ENCODE measurements at regions not wholly inside any gene's neighbourhood (a gene's known extent, or its start where the extent isn't known, plus 50 kb on each side); places are given as distances from the start of the nearest gene placed in this dataset.

GRCh38 chr4:83709627-83710026 is 173.7 kb downstream of the GPAT3 start:
- H3K36me3 ChIP-seq (ENCODE audit: control insufficient read depth in 2 of 3, insufficient read depth in 3 of 3, low read length in 3 of 3), result no peaks in the 10 kb centered on the region
- no peak overlapping the region for H3K9ac ChIP-seq (ENCODE audit: low read length in 3 of 3)
- peaks cover 0 to 6% (median 4%) of the 10 kb centered on the region in 3 donors for H3K4me1 ChIP-seq (ENCODE audit: control insufficient read depth in 2 of 3, insufficient read depth in 2 of 3, low read depth in 1 of 3, low read length in 3 of 3)
- intact Hi-C loops (cut with DNase I), result no loop called here
- DNase-seq (peak in 2 of 5 donors; percentile 12 to 46), FAIRE-seq (no peak)
- TF ChIP-seq CTCF (IDR thresholded peaks at IDR 0.05; ENCODE audit: borderline replicate concordance, extremely low read depth, insufficient read depth), result no peak
- no peak overlapping the region for H3K4me3 ChIP-seq (ENCODE audit: low read length in 3 of 3)
- peaks cover 0 to 2% (median 0%) of the 10 kb centered on the region in 3 donors for H3K9me3 ChIP-seq (ENCODE audit: control insufficient read depth in 2 of 3, insufficient read depth in 1 of 3, low read length in 3 of 3)
- H3K27ac ChIP-seq (ENCODE audit: low read depth in 2 of 2, low read length in 2 of 2), result no peak overlapping the region
- H3K27me3 ChIP-seq (ENCODE audit: control insufficient read depth, insufficient read depth, low read length), result no peaks in the 10 kb centered on the region

- peak in 3 of 5 donors; percentile 17 to 59 (median 54) for DNase-seq
- H3K36me3 ChIP-seq (ENCODE audit: control insufficient read depth in 2 of 3, insufficient read depth in 3 of 3, low read length in 3 of 3), result no peaks in the 10 kb centered on the region
- peaks cover 0 to 6% (median 4%) of the 10 kb centered on the region in 3 donors for H3K4me1 ChIP-seq (ENCODE audit: control insufficient read depth in 2 of 3, insufficient read depth in 2 of 3, low read depth in 1 of 3, low read length in 3 of 3)
- peak overlapping the region in 2 of 3 donors; percentile 2 to 40 for H3K4me3 ChIP-seq (ENCODE audit: low read length in 3 of 3)
- H3K27me3 ChIP-seq (ENCODE audit: control insufficient read depth, insufficient read depth, low read length), result no peaks in the 10 kb centered on the region
- intact Hi-C loops (cut with DNase I), result no loop called here
- no peak for TF ChIP-seq CTCF (IDR thresholded peaks at IDR 0.05; ENCODE audit: borderline replicate concordance, extremely low read depth, insufficient read depth)
- H3K9me3 ChIP-seq (ENCODE audit: control insufficient read depth in 2 of 3, insufficient read depth in 1 of 3, low read length in 3 of 3), result peaks cover 0 to 2% (median 0%) of the 10 kb centered on the region in 3 donors
- no peak for FAIRE-seq
- H3K27ac ChIP-seq (ENCODE audit: low read depth in 2 of 2, low read length in 2 of 2), result no peak overlapping the region
- no peak overlapping the region for H3K9ac ChIP-seq (ENCODE audit: low read length in 3 of 3)
These were observed 172.7 kb downstream of the GPAT3 start for GRCh38 chr4:83708500-83709175.

GRCh38 chr4:83704786-83705185 is 168.9 kb downstream of the GPAT3 start:
- no peak overlapping the region for H3K9ac ChIP-seq (ENCODE audit: low read length in 3 of 3)
- H3K4me3 ChIP-seq (ENCODE audit: low read length in 3 of 3), result no peak overlapping the region
- FAIRE-seq (no peak), DNase-seq (no peak)
- no peak overlapping the region for H3K27ac ChIP-seq (ENCODE audit: low read depth in 2 of 2, low read length in 2 of 2)
- H3K27me3 ChIP-seq (ENCODE audit: control insufficient read depth, insufficient read depth, low read length), result no peaks in the 10 kb centered on the region
- H3K36me3 ChIP-seq (ENCODE audit: control insufficient read depth in 2 of 3, insufficient read depth in 3 of 3, low read length in 3 of 3), result no peaks in the 10 kb centered on the region
- no peaks in the 10 kb centered on the region for H3K9me3 ChIP-seq (ENCODE audit: control insufficient read depth in 2 of 3, insufficient read depth in 1 of 3, low read length in 3 of 3)
- H3K4me1 ChIP-seq (ENCODE audit: control insufficient read depth in 2 of 3, insufficient read depth in 2 of 3, low read depth in 1 of 3, low read length in 3 of 3), result peaks cover 0 to 5% (median 2%) of the 10 kb centered on the region in 3 donors
- intact Hi-C loops (cut with DNase I), result no loop called here
- TF ChIP-seq CTCF (IDR thresholded peaks at IDR 0.05; ENCODE audit: borderline replicate concordance, extremely low read depth, insufficient read depth), result no peak
